GM19452 (cell line): ENCODE measurements at regions not wholly inside any gene's neighbourhood (a gene's known extent, or its start where the extent isn't known, plus 50 kb on each side); places are given as distances from the start of the nearest gene placed in this dataset.

Experiments
- ATAC-seq: cut with Tn5 transposase; IDR thresholded peaks from one replicate; pipeline ENCODE4 v1.9.1; 2021; ENCODE audit not compliant: unreplicated experiment

- ATAC-seq: no peak
Measured at GRCh38 chr5:124648902-124649467, 97.5 kb downstream of the ZNF608 start.

GRCh38 chr5:124647352-124647751 lies 99.1 kb downstream of the ZNF608 start:
- ATAC-seq: no peak

- ATAC-seq: peak; percentile 34
Measured at GRCh38 chr5:124645396-124645795, 101.0 kb downstream of the ZNF608 start.

- no peak for ATAC-seq
Measured at GRCh38 chr5:124644582-124644981, 101.9 kb downstream of the ZNF608 start.

GRCh38 chr5:124644138-124644537 lies 102.3 kb downstream of the ZNF608 start:
- ATAC-seq: no peak

GRCh38 chr5:124643336-124643735 lies 103.1 kb downstream of the ZNF608 start:
- ATAC-seq: no peak

- peak; percentile 36 for ATAC-seq
Measured at GRCh38 chr5:124642151-124642550, 104.3 kb downstream of the ZNF608 start.

GRCh38 chr5:124641154-124641792 lies 105.2 kb downstream of the ZNF608 start:
- ATAC-seq: no peak

GRCh38 chr5:124639095-124639665 lies 107.3 kb downstream of the ZNF608 start:
- ATAC-seq: no peak

- no peak for ATAC-seq
Measured at GRCh38 chr5:124637011-124637410, 109.4 kb downstream of the ZNF608 start.

GRCh38 chr5:124634741-124635323 lies 111.6 kb downstream of the ZNF608 start:
- ATAC-seq: no peak

GRCh38 chr5:124634228-124634739 lies 112.2 kb downstream of the ZNF608 start:
- ATAC-seq: no peak

GRCh38 chr5:124633209-124633608 lies 113.2 kb downstream of the ZNF608 start:
- no peak for ATAC-seq

- no peak for ATAC-seq
Measured at GRCh38 chr5:124631874-124632550, 114.4 kb downstream of the ZNF608 start.

GRCh38 chr5:124630767-124631704 lies 115.4 kb downstream of the ZNF608 start:
- ATAC-seq: peak; percentile 70

- ATAC-seq: no peak
Measured at GRCh38 chr5:124628721-124629596, 117.5 kb downstream of the ZNF608 start.

- no peak for ATAC-seq
Measured at GRCh38 chr5:124627815-124628595, 118.4 kb downstream of the ZNF608 start.

GRCh38 chr5:124626053-124626452 lies 120.4 kb downstream of the ZNF608 start:
- ATAC-seq: no peak

GRCh38 chr5:124623265-124623664 lies 123.2 kb downstream of the ZNF608 start:
- ATAC-seq: no peak
